ENCODE measurements at regions not wholly inside any gene's neighbourhood (a gene's known extent, or its start where the extent isn't known, plus 50 kb on each side); places are given as distances from the start of the nearest gene placed in this dataset.

DNA sequence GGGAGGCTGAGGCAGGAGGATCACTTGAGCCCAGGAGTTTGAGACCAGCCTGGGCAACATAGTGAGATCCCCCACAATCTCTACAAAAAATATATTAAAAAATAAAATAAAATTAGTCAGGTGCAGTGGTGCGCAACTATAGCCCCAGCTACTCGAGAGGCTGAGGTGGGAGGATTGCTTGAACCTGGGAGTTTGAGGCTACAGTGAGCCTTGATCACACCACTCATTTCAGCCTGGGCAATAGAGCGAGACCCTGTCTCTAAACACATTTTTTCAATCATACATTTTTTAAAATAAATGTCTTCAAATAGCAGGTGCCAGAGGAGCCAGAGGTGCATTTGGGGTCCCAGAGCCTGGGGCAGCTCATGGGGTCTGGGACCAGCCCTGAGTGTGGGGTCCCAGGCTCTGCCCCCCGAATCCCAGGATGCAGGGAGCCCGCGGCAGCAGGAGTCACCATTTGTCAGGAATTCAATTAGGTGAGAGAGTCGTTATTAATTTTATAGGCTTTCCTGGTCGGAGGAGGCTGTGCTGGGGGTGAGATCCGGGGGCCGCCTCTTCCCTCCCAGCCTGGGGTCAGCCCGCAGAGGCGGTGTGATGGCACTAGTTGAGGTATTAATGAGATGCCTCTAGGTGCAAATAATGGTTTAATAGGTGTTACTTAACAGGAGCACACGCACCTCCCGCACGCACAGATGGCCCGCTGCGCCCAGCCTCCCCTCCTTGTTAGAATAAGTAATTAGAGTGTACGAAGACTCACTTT, 78.3 kb downstream of the MICALL2 start:
- no peak for DNase-seq

DNA sequence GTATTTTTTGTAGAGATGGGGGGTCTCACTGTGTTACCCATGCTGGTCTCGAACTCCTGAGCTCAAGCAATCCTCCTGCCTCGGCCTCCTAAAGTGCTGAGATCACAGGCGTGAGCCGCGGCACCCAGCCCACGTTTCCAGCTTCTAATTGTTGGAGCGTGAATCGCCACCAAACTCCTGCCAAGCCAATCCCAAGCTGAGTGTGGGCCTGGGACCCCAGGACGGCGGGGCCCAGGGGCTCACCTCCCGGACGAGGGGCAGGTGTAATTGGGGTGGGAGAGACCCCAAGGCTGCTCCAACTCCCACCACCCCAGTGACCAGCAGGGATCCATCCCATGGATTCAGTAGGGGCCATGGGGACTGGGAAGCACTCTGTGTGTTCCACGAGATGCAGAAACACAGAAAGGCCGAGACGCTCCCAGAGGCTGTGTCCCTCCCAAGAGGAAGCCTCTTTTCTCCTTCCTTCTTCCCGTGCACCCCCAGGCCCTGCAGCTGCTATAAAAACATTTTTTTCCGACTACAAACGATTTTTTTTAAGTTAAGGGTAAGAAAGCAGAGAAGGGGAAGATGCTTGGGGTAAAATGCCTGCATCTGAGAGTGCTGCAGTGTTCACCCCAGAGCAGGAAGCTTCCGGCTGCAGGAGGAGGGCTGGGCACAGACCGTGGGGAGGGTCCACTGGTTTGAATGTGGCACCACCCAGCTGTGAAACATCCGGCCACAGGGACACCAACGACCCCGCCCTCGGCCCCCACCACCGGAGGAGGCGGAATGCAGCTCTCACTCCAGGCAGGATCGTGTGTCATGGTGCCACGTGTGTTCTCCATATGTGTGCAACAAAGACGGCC, 76.5 kb downstream of the MICALL2 start:
- no peak for DNase-seq

DNA sequence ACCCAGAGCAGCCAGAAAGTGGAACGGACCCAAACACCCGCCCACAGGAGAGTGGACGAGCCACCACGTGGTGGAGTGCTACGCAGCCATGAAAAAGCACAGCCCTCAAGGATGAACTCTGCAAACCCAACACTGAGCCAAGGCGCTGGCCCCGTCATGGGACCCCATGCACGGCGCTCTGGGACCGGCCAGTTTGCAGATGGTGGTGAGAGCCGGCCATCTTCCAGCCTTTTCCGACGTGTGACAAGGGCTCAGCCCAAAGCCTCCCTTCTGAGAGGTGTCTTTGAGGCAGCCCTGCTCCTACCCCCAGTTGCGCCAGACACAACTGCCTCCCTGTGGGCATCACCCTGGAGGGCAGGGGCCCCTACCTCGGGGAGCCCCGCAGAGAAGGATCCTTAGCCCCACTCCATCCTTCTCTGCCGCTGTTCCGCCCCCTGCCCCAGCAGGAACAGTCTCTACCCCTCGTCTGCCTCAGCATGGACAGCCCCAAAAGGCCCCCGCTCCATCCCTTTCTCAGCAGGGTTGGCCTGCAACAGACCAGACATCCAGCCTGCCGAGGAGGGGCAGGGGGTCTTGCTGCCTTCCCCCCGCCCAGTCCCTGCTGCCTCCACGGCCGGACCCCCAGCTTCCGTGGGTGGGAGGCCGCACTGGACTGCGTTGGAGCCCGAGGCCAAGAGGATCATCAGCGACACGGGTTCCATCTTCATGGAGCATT, 75.7 kb downstream of the MICALL2 start:
- DNase-seq = no peak

DNA sequence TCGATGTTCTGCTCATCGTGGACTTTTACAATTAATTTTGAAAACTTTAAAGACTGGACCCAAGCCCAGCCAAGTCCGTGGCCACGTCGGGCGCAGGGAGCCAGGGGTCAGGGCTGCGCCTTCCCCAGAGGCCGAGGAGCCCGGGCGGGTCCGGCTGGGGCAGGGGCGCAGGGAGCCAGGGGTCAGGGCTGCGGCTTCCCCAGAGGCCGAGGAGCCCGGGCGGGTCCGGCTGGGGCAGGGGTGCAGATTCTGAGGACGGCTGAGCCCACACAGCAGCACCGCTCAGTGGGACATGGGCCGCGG, 75.2 kb downstream of the MICALL2 start:
- no peak for DNase-seq
